ENCODE measurements at regions not wholly inside any gene's neighbourhood (a gene's known extent, or its start where the extent isn't known, plus 50 kb on each side); places are given as distances from the start of the nearest gene placed in this dataset.

- Mint-ChIP-seq H3K4me3 (no peak overlapping the region), H3K27ac (no peak overlapping the region), H3K27me3 (ENCODE audit: low read depth) (peaks cover 3% of the 10 kb centered on the region), H3K9me3 (peaks cover 4% of the 10 kb centered on the region), H3K4me1 (ENCODE audit: low read depth) (no peaks in the 10 kb centered on the region), H3K36me3 (ENCODE audit: low read depth) (no peaks in the 10 kb centered on the region)
- intact Hi-C loops (cut with micrococcal nuclease), result no loop called here
- no peak for DNase-seq
- CTCF ChIA-PET, result no interaction called here
Measured at GRCh38 chr2:198478361-198478760, 674.0 kb downstream of the PLCL1 start.

GRCh38 chr2:198476007-198476406 is 671.6 kb downstream of the PLCL1 start:
- intact Hi-C loops (cut with micrococcal nuclease), result no loop called here
- CTCF ChIA-PET, result no interaction called here

GRCh38 chr2:198471291-198471690 is 666.9 kb downstream of the PLCL1 start:
- Mint-ChIP-seq H3K4me1 (ENCODE audit: low read depth) (no peaks in the 10 kb centered on the region), H3K36me3 (ENCODE audit: low read depth) (no peaks in the 10 kb centered on the region), H3K27me3 (ENCODE audit: low read depth) (peaks cover 3% of the 10 kb centered on the region), H3K9me3 (peaks cover 2% of the 10 kb centered on the region), H3K27ac (no peak overlapping the region), H3K4me3 (no peak overlapping the region)
- CTCF ChIA-PET, result no interaction called here
- DNase-seq, result no peak
- intact Hi-C loops (cut with micrococcal nuclease), result no loop called here

More at GRCh38 chr2:198476007-198476406, 671.6 kb downstream of the PLCL1 start:
- H3K27me3 Mint-ChIP-seq (ENCODE audit: low read depth), result peaks cover 3% of the 10 kb centered on the region
- no peak for DNase-seq
- H3K36me3 Mint-ChIP-seq (ENCODE audit: low read depth), result no peaks in the 10 kb centered on the region
- no peaks in the 10 kb centered on the region for H3K4me1 Mint-ChIP-seq (ENCODE audit: low read depth)
- peaks cover 4% of the 10 kb centered on the region for H3K9me3 Mint-ChIP-seq
- no peak overlapping the region for H3K4me3 Mint-ChIP-seq
- H3K27ac Mint-ChIP-seq, result no peak overlapping the region

GRCh38 chr2:198468136-198468535 is 663.7 kb downstream of the PLCL1 start:
- Mint-ChIP-seq H3K4me1 (ENCODE audit: low read depth) (no peaks in the 10 kb centered on the region), H3K36me3 (ENCODE audit: low read depth) (no peaks in the 10 kb centered on the region), H3K27me3 (ENCODE audit: low read depth) (peaks cover 2% of the 10 kb centered on the region), H3K9me3 (no peaks in the 10 kb centered on the region), H3K4me3 (no peak overlapping the region), H3K27ac (no peak overlapping the region)
- no peak for DNase-seq
- CTCF ChIA-PET, result no interaction called here
- intact Hi-C loops (cut with micrococcal nuclease), result no loop called here

- CTCF ChIA-PET, result no interaction called here
- Mint-ChIP-seq H3K4me3 (no peak overlapping the region), H3K36me3 (ENCODE audit: low read depth) (no peaks in the 10 kb centered on the region), H3K4me1 (ENCODE audit: low read depth) (no peaks in the 10 kb centered on the region), H3K27ac (no peak overlapping the region), H3K27me3 (ENCODE audit: low read depth) (peaks cover 2% of the 10 kb centered on the region), H3K9me3 (no peaks in the 10 kb centered on the region)
- DNase-seq, result no peak
- intact Hi-C loops (cut with micrococcal nuclease), result no loop called here
Measured at GRCh38 chr2:198465970-198466369, 661.6 kb downstream of the PLCL1 start.

GRCh38 chr2:198456418-198456817 is 652.0 kb downstream of the PLCL1 start:
- peaks cover 4% of the 10 kb centered on the region for H3K27me3 Mint-ChIP-seq (ENCODE audit: low read depth)
- no peak overlapping the region for H3K4me3 Mint-ChIP-seq
- no peaks in the 10 kb centered on the region for H3K4me1 Mint-ChIP-seq (ENCODE audit: low read depth)
- DNase-seq, result no peak
- no peaks in the 10 kb centered on the region for H3K9me3 Mint-ChIP-seq
- H3K36me3 Mint-ChIP-seq (ENCODE audit: low read depth), result no peaks in the 10 kb centered on the region
- no peak overlapping the region for H3K27ac Mint-ChIP-seq
- intact Hi-C loops (cut with micrococcal nuclease), result no loop called here
- CTCF ChIA-PET, result no interaction called here

- H3K9me3 Mint-ChIP-seq, result no peaks in the 10 kb centered on the region
- no peaks in the 10 kb centered on the region for H3K36me3 Mint-ChIP-seq (ENCODE audit: low read depth)
- no peak for DNase-seq
- intact Hi-C loops (cut with micrococcal nuclease), result no loop called here
- no peak overlapping the region for H3K27ac Mint-ChIP-seq
- no peaks in the 10 kb centered on the region for H3K4me1 Mint-ChIP-seq (ENCODE audit: low read depth)
- CTCF ChIA-PET, result no interaction called here
- H3K27me3 Mint-ChIP-seq (ENCODE audit: low read depth), result peaks cover 4% of the 10 kb centered on the region
- no peak overlapping the region for H3K4me3 Mint-ChIP-seq
Measured at GRCh38 chr2:198453866-198454265, 649.5 kb downstream of the PLCL1 start.

- CTCF ChIA-PET, result no interaction called here
- H3K27me3 Mint-ChIP-seq (ENCODE audit: low read depth), result peaks cover 6% of the 10 kb centered on the region
- H3K27ac Mint-ChIP-seq, result no peak overlapping the region
- H3K9me3 Mint-ChIP-seq, result no peaks in the 10 kb centered on the region
- no peaks in the 10 kb centered on the region for H3K36me3 Mint-ChIP-seq (ENCODE audit: low read depth)
- intact Hi-C loops (cut with micrococcal nuclease), result no loop called here
- no peak for DNase-seq
- H3K4me1 Mint-ChIP-seq (ENCODE audit: low read depth), result no peaks in the 10 kb centered on the region
- H3K4me3 Mint-ChIP-seq, result no peak overlapping the region
Measured at GRCh38 chr2:198452327-198452726, 647.9 kb downstream of the PLCL1 start.

- CTCF ChIA-PET, result no interaction called here
- intact Hi-C loops (cut with micrococcal nuclease), result no loop called here
- no peak for DNase-seq
- no peaks in the 10 kb centered on the region for H3K4me1 Mint-ChIP-seq (ENCODE audit: low read depth)
- no peak overlapping the region for H3K27ac Mint-ChIP-seq
- no peak overlapping the region for H3K4me3 Mint-ChIP-seq
- peaks cover 7% of the 10 kb centered on the region for H3K27me3 Mint-ChIP-seq (ENCODE audit: low read depth)
- no peaks in the 10 kb centered on the region for H3K36me3 Mint-ChIP-seq (ENCODE audit: low read depth)
- no peaks in the 10 kb centered on the region for H3K9me3 Mint-ChIP-seq
Measured at GRCh38 chr2:198448789-198449188, 644.4 kb downstream of the PLCL1 start.

- DNase-seq, result no peak
- no peaks in the 10 kb centered on the region for H3K9me3 Mint-ChIP-seq
- CTCF ChIA-PET, result interaction anchor here (0.7 kb wide), 1 partner anchor 66 kb away, joined by 3 read pairs; no protein-coding TSS in a partner anchor
- H3K27me3 Mint-ChIP-seq (ENCODE audit: low read depth), result peaks cover 7% of the 10 kb centered on the region
- H3K36me3 Mint-ChIP-seq (ENCODE audit: low read depth), result no peaks in the 10 kb centered on the region
- H3K27ac Mint-ChIP-seq, result no peak overlapping the region
- no peak overlapping the region for H3K4me3 Mint-ChIP-seq
- intact Hi-C loops (cut with micrococcal nuclease), result no loop called here
- peaks cover 5% of the 10 kb centered on the region for H3K4me1 Mint-ChIP-seq (ENCODE audit: low read depth)
Measured at GRCh38 chr2:198444800-198445287, 640.5 kb downstream of the PLCL1 start.

- no peak for DNase-seq
- Mint-ChIP-seq H3K27me3 (ENCODE audit: low read depth) (peaks cover 13% of the 10 kb centered on the region), H3K4me1 (ENCODE audit: low read depth) (peaks cover 5% of the 10 kb centered on the region), H3K9me3 (no peaks in the 10 kb centered on the region), H3K27ac (no peak overlapping the region), H3K36me3 (ENCODE audit: low read depth) (no peaks in the 10 kb centered on the region), H3K4me3 (no peak overlapping the region)
- intact Hi-C loops (cut with micrococcal nuclease), result no loop called here
- CTCF ChIA-PET, result interaction anchor here (0.6 kb wide), 1 partner anchor 149 kb away, joined by 3 read pairs; no protein-coding TSS in a partner anchor
Measured at GRCh38 chr2:198441901-198442300, 637.5 kb downstream of the PLCL1 start.

- intact Hi-C loops (cut with micrococcal nuclease), result no loop called here
- Mint-ChIP-seq H3K4me1 (ENCODE audit: low read depth) (peaks cover 5% of the 10 kb centered on the region), H3K36me3 (ENCODE audit: low read depth) (no peaks in the 10 kb centered on the region), H3K9me3 (no peaks in the 10 kb centered on the region), H3K4me3 (no peak overlapping the region), H3K27ac (no peak overlapping the region), H3K27me3 (ENCODE audit: low read depth) (peaks cover 15% of the 10 kb centered on the region)
- no peak for DNase-seq
- CTCF ChIA-PET, result interaction anchor here (0.6 kb wide), 1 partner anchor 149 kb away, joined by 3 read pairs; no protein-coding TSS in a partner anchor
Measured at GRCh38 chr2:198441246-198441645, 636.9 kb downstream of the PLCL1 start.

- CTCF ChIA-PET, result no interaction called here
- H3K36me3 Mint-ChIP-seq (ENCODE audit: low read depth), result no peaks in the 10 kb centered on the region
- H3K9me3 Mint-ChIP-seq, result no peaks in the 10 kb centered on the region
- H3K27me3 Mint-ChIP-seq (ENCODE audit: low read depth), result peaks cover 15% of the 10 kb centered on the region
- H3K4me3 Mint-ChIP-seq, result no peak overlapping the region
- intact Hi-C loops (cut with micrococcal nuclease), result no loop called here
- H3K4me1 Mint-ChIP-seq (ENCODE audit: low read depth), result peaks cover 5% of the 10 kb centered on the region
- H3K27ac Mint-ChIP-seq, result no peak overlapping the region
- no peak for DNase-seq
Measured at GRCh38 chr2:198440833-198441232, 636.4 kb downstream of the PLCL1 start.

GRCh38 chr2:198438331-198438730 is 633.9 kb downstream of the PLCL1 start:
- Mint-ChIP-seq H3K9me3 (no peaks in the 10 kb centered on the region), H3K27ac (no peak overlapping the region), H3K4me1 (ENCODE audit: low read depth) (peaks cover 5% of the 10 kb centered on the region), H3K4me3 (no peak overlapping the region), H3K27me3 (ENCODE audit: low read depth) (peaks cover 12% of the 10 kb centered on the region), H3K36me3 (ENCODE audit: low read depth) (no peaks in the 10 kb centered on the region)
- intact Hi-C loops (cut with micrococcal nuclease), result no loop called here
- CTCF ChIA-PET, result no interaction called here
- no peak for DNase-seq
